T-helper 2 cell (primary cell): ENCODE measurements at regions not wholly inside any gene's neighbourhood (a gene's known extent, or its start where the extent isn't known, plus 50 kb on each side); places are given as distances from the start of the nearest gene placed in this dataset.

ENCODE experiments used
- DNase-seq, 5 experiments: peaks; one replicate each; pipeline versions ENCODE4 v3.0.0 to v3.0.0-alpha.2; 2012 to 2022

- DNase-seq = no peak
These were observed 616.4 kb upstream of the NDST4 start for GRCh38 chr4:115729739-115730266.

GRCh38 chr4:115723621-115724020 lies 610.2 kb upstream of the NDST4 start:
- no peak for DNase-seq

GRCh38 chr4:115720611-115721010 lies 607.2 kb upstream of the NDST4 start:
- no peak for DNase-seq

GRCh38 chr4:115711575-115711974 lies 598.2 kb upstream of the NDST4 start:
- DNase-seq = no peak

GRCh38 chr4:115688961-115689360 lies 575.5 kb upstream of the NDST4 start:
- no peak for DNase-seq

GRCh38 chr4:115687052-115687755 lies 573.8 kb upstream of the NDST4 start:
- DNase-seq = no peak

- no peak for DNase-seq
These were observed 565.1 kb upstream of the NDST4 start for GRCh38 chr4:115678425-115678941.

GRCh38 chr4:115675719-115676118 lies 562.3 kb upstream of the NDST4 start:
- no peak for DNase-seq

DNA sequence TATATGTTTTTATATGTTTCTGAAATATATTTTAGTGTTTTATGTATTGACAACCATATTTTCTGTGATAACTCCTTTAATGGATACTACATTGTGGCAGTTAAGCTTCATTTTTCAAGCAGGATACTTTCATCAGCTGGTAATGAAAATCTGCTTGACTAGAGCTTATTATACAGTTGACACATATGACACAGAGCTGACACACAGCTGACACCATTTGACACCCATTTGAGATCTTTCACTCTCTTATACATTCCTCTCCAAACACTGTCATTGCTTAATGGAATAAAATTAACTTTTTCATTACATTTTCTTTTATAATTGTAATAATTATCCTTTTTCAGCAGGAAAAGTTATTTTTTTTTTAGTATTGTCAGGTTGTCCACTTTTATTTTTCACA lies 561.1 kb upstream of the NDST4 start:
- no peak for DNase-seq

GRCh38 chr4:115671581-115671980 lies 558.2 kb upstream of the NDST4 start:
- DNase-seq = no peak

GRCh38 chr4:115670930-115671329 lies 557.5 kb upstream of the NDST4 start:
- DNase-seq = no peak

DNA sequence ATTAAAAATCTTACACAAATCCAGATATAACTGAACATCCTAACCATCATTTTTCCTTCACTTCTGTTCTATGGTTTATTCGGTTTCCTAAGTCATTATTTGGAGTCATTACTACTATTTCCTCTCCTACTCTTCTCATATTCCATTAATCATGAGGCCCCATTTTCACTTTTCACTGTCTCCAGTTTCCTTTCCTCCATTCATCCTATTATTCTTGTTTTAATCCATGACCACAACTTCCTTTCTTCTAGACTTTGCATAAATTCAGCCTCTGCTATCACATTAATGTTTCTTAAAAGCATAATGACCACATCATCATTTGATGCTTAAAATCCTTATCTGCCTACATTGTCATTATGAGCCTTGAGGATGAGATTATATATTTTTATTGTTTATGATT lies 555.0 kb upstream of the NDST4 start:
- no peak for DNase-seq

- DNase-seq = no peak
These were observed 550.9 kb upstream of the NDST4 start for GRCh38 chr4:115664285-115664684.

DNA sequence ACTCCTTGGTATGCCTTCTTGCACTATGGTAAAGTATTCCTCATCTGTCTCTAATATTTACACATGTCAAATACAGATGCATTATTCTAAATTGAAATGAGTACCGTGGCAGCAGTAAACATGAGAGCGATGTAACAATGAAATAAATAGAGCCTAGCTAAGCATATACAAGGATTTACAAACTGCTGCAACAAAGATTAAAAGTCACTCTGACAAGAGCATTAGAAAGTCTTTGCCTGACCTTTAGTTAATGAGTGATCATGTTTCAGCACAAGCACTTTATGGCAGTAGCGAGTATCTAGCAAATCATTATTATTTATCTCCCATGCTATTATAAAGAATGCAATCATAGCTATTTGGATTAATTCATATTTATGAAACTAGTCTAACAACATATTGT lies 547.0 kb upstream of the NDST4 start:
- no peak for DNase-seq

DNA sequence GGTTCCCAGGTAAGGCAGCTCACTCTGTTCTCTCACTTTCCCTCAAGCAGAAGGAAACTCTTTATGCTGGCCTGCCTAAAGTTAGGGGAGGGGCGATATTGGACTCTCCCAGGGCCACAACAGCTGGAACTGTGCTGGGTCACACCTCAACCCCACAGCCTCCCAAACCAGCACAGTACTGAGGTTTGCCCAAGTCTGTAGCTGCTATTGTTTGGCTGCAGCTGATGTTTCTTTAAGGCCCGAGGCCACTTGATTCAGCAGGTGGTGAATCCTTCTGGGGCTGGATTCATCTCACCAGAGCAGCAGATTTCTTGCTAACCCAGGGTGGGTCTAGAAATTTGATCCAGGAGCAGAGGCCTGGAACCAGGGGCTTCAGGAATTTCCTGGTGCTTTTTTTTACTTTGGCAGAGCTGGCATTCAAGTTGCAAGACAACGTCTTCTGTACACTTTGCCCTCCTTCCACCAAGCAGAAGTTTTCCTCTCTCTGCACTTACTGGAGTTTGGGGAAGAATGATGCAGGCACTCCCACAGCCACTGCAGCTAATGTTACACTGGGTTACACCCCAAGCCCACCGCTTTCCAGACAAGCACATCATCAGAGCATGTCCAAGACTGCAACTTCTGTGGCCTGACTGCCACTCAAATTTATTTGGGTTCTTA lies 544.7 kb upstream of the NDST4 start:
- no peak for DNase-seq

DNA sequence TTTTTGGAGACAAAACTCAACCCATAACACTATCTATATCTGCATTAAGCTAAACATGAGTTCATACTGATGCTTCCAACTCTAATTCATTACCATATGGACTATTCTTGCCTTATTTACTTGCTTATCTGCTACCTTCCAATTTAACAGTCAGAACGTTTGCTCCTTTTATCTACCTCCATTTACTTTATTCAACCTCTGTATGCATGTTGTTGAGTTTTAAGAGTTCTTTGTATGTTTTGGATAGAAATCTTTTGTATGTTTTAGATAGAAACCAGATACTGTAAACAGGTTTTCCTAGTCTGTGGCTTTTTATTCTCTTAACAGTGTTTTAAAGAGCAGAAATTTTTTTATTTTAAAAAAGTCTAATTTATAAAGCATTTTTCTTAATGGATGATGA lies 542.2 kb upstream of the NDST4 start:
- no peak for DNase-seq

- DNase-seq = no peak
These were observed 535.4 kb upstream of the NDST4 start for GRCh38 chr4:115648786-115649185.

DNA sequence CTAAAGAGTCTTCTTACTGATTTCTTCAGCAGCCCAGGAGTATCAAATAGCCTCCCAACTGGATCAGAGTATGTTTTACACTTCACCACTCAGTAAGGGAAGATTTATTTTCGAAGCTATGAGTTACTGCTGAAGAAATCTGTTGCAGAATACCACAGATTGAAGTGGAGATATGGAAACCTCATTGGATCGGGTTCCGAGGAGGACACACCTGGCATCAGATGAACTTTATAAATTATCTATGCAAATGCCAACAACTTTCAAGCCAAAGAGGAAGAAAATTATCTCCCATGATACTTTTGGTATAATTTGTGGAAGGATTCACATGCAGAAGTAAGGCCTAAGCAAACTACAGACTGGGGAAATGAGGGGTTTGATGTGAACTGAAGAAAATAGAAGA lies 515.9 kb upstream of the NDST4 start:
- DNase-seq = no peak

GRCh38 chr4:115609631-115610030 lies 496.2 kb upstream of the NDST4 start:
- DNase-seq = no peak

DNA sequence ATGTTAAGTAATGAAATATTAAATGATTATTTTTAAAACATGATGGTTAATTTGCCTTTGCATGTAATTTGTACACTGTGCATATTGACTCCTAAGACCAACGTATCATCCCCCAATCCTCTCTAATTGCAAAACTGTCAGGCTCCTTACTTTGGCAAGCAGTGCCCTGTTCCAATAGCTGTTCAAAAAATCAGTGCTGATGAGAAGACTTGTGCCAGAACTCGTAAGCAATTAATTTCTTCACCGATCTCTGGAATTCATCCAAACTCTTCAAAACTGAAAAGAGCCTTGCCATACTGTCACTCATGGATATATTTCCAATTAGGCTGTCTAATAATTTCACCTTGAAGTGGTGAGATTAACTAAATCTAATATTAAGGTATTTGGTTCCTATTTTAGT lies 493.9 kb upstream of the NDST4 start:
- no peak for DNase-seq

GRCh38 chr4:115596265-115597001 lies 483.0 kb upstream of the NDST4 start:
- no peak for DNase-seq

DNA sequence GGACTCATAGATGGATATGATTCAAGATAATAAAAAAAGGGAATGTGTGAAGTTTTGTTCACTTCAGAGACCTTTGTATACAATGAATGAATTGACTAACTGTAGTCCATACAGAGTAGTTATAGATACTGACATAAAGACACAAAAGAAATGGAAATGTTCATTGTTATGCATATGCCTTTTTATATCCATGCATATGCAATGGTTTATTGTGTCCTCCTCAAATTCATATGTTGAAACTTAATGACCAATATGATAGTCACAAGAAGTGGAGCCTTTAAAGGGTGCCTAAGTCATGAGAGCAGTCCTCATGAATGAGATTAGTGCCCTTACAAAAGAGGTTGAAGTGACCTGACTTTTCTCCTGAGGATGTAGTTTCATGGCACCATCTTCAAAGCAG lies 467.5 kb upstream of the NDST4 start:
- DNase-seq = no peak

GRCh38 chr4:115575851-115576250 lies 462.4 kb upstream of the NDST4 start:
- DNase-seq = no peak

DNA sequence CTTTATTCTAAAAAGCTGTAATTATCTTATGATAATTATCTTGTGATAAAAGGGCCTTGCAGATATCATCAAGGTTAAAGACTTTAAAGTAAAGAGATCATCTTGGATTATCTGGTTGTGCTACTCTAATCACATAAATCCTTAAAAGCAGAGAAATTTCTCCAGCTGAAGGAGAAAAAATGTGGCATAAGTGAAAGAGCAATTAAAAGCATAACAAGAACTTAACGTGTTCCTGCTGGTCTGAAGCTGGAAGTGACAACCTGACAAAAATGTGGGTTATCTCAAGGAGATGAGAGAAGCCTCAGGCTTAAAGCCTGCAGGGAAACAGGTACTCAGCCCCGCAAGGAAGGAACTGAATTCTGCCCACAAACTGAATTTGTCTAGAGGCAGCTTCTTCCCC lies 449.1 kb upstream of the NDST4 start:
- no peak for DNase-seq
